ENCODE measurements at regions not wholly inside any gene's neighbourhood (a gene's known extent, or its start where the extent isn't known, plus 50 kb on each side); places are given as distances from the start of the nearest gene placed in this dataset.

DNA sequence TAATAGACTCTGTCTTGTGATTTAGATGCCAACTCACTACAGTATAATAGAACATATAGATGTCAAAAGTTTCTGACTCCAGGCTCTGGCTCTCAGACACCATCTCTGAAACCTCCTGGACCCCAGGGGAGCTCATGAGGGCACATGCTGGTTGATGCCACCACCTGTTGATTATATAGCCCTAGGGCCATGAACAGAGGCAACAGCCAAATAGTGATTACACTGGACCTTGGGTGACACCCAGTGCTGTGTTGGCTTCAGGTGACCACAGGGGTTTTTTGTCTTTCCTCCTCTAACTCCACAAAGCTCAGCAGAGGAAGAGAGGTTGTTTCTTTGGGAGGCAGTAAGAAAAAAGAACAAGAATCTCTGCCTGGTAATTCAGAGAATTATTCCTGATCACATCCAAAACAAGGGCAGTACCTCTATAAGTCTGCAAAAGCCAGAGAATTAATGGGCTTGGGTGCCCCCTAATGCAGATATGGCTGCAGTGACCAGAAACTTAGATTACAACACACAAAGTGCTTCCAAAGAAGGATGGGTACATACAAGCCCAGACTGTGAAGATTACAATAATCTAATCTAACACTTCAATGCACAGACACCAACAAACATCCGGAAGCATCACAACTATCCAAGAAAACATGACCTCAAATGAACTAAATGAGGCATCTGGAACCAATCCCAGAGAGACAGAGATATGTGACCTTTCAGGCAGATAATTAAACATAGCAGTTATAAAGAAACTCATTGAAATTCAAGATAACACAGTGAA is 1920.6 kb downstream of the ARAP2 start:
- TF ChIP-seq POLR2AphosphoS5 (IDR thresholded peaks at IDR 0.05; ENCODE audit: low read depth, low read length) (no peak), POLR2A (IDR thresholded peaks at IDR 0.05; ENCODE audit: low read depth, low read length) (no peak), TAF1 (IDR thresholded peaks at IDR 0.05; ENCODE audit: borderline replicate concordance, low read depth, low read length) (no peak)
